GM12878 (cell line): ENCODE measurements at regions not wholly inside any gene's neighbourhood (a gene's known extent, or its start where the extent isn't known, plus 50 kb on each side); places are given as distances from the start of the nearest gene placed in this dataset.

Source experiments
- ATAC-seq: fragments of 200-7000 bp; cut with Tn5 transposase; 3 replicates; pipeline ENCODE4 v1.9.1; 2020; ENCODE audit warnings: mild to moderate bottlenecking, moderate library complexity
- BruUV-seq: library from RNA; stranded (reverse); fragments of 400-500 nt; replicated peaks from 2 replicates; lab custom pipeline; 2021; lab: Mats Ljungman, UMichigan
- CTCF ChIA-PET: fragments of 300-600 bp; sonication (Branson Sonifier 250); formaldehyde crosslinking; extraction: SDS; loops from one replicate; lab custom pipeline; 2021; ENCODE audit warnings: inconsistent platforms; lab: Yijun Ruan, JAX
- POLR2A ChIA-PET: fragments of 350-600 bp; formaldehyde crosslinking; extraction: SDS; loops from one replicate; lab custom pipeline; 2021; ENCODE audit warnings: inconsistent platforms; lab: Charles Lee
- RAD21 ChIA-PET: fragments of 300-600 bp; sonication (Branson Sonifier 250); formaldehyde crosslinking; loops from one replicate; lab custom pipeline; 2023; ENCODE audit warnings: antibody characterized with exemption; ENCODE audit not compliant: unreplicated experiment; lab: Charles Lee
- SMC1A ChIA-PET: fragments of 300-600 bp; sonication (Branson Sonifier 250); formaldehyde crosslinking; loops from one replicate; lab custom pipeline; 2023; ENCODE audit not compliant: unreplicated experiment, uncharacterized antibody; lab: Charles Lee
- DNase-seq: peaks from one replicate; pipeline ENCODE4 v3.0.0-alpha.2; 2011; ENCODE audit warnings: low read depth, low spot score
- FAIRE-seq: peaks from 3 replicates; lab custom pipeline; 2011; peaks lifted over from hg19 to GRCh38; lab: Jason Lieb, UNC
- H2AFZ ChIP-seq: 2 replicates; pipeline ENCODE4 v1.6.0; 2011; ENCODE audit warnings: low read depth, low read length, control low read depth; ENCODE audit not compliant: control insufficient read depth
- H3K27ac ChIP-seq: 2 replicates; pipeline ENCODE4 v1.5.1; 2011; ENCODE audit warnings: control low read depth; ENCODE audit not compliant: control insufficient read depth, insufficient read depth
- H3K27me3 ChIP-seq, 2 experiments: replicated peaks in 1 of 2; 2 replicates each; pipeline versions ENCODE4 v1.6.0 to v1.6.1; 2011; ENCODE audit warnings: low read length in 1 of 2; ENCODE audit not compliant: control insufficient read depth in 2 of 2, insufficient read depth in 2 of 2
- H3K36me3 ChIP-seq, 2 experiments: 2 replicates each; pipeline ENCODE4 v1.5.1; 2011; ENCODE audit warnings: low read length in 1 of 2; ENCODE audit not compliant: control insufficient read depth in 2 of 2, insufficient read depth in 2 of 2
- H3K4me1 ChIP-seq: 2 replicates; pipeline ENCODE4 v1.6.1; 2011; ENCODE audit warnings: mild to moderate bottlenecking, low read length, moderate library complexity, mixed read lengths; ENCODE audit not compliant: control insufficient read depth, insufficient read depth
- H3K4me2 ChIP-seq: 2 replicates; pipeline ENCODE4 v1.6.0; 2011; ENCODE audit warnings: control low read depth; ENCODE audit not compliant: control insufficient read depth, insufficient read depth
- H3K4me3 ChIP-seq: fragments of 200-600 bp; sonication (generic); 2 replicates; pipeline ENCODE4 v1.5.1; 2016
- H3K79me2 ChIP-seq: 2 replicates; pipeline ENCODE4 v1.6.0; 2011; ENCODE audit warnings: low read length; ENCODE audit not compliant: control insufficient read depth, insufficient read depth
- H3K9ac ChIP-seq: 2 replicates; pipeline ENCODE4 v1.8.0; 2011; ENCODE audit warnings: low read length, control low read depth, mixed read lengths; ENCODE audit not compliant: control insufficient read depth, insufficient read depth
- H3K9me3 ChIP-seq: replicated peaks from 3 replicates; pipeline ENCODE4 v1.5.1; 2011; ENCODE audit warnings: mild to moderate bottlenecking, low read length; ENCODE audit not compliant: control insufficient read depth, insufficient read depth
- H4K20me1 ChIP-seq: 2 replicates; pipeline ENCODE4 v1.6.0; 2011; ENCODE audit not compliant: control insufficient read depth, insufficient read depth
- JUND ChIP-seq: IDR thresholded peaks from 2 replicates; pipeline ENCODE4 v1.6.1; 2012; ENCODE audit warnings: low read depth, mild to moderate bottlenecking, low read length, improper control_type of control experiment, moderate library complexity
- MEF2A ChIP-seq: IDR thresholded peaks from 2 replicates; pipeline ENCODE4 v1.6.1; 2011; ENCODE audit warnings: low read depth, mild to moderate bottlenecking, low read length, moderate library complexity; ENCODE audit not compliant: insufficient read depth
- RFX5 ChIP-seq: IDR thresholded peaks from 2 replicates; pipeline ENCODE4 v1.6.1; 2011; ENCODE audit warnings: low read depth, low read length, improper control_type of control experiment
- SMC3 ChIP-seq: IDR thresholded peaks from 2 replicates; pipeline ENCODE4 v1.6.1; 2011; ENCODE audit warnings: low read length, improper control_type of control experiment, borderline replicate concordance
- in situ Hi-C: fragments of 300-500 bp; cut with MboI; formaldehyde crosslinking; loops from 9 replicates; pipeline ENCODE4 v1.14.3; 2018; ENCODE audit warnings: mixed read lengths
- intact Hi-C: fragments of 100-400 bp; cut with micrococcal nuclease; formaldehyde crosslinking; loops from one replicate; pipeline ENCODE4 v1.14.2; 2022; ENCODE audit not compliant: unreplicated experiment
- TF ChIP-seq, protein P1 (sequence below): fragments of 450-650 bp; IDR thresholded peaks from 2 replicates; pipeline ENCODE4 v1.6.1; 2017; ENCODE audit warnings: mild to moderate bottlenecking, moderate library complexity
- TF ChIP-seq, protein P2 (sequence below): fragments of 450-650 bp; IDR thresholded peaks from 2 replicates; pipeline ENCODE4 v1.6.1; 2017; ENCODE audit warnings: mild to moderate bottlenecking, moderate library complexity

DNA sequence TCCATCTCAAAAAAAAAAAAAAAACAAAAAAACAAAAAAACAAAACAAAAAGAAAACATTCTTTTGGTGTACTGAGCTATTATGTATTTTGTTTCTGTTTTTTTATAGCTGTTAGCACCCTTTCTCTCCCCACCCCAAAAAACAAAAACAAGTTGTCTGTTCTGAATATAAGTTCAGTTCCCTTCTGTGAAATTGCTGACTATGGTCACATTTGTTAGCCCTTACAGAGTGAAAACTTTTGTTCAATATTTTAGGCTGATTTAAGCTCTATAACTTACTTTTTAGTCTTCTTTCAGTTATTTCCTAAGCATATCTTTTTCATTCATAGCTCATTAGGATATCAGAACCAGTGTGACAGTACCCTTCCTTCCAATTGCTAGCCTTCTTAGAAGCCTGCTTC is 1056.6 kb upstream of the NCAM2 start:
- H3K9me3 ChIP-seq = no peaks in the 10 kb centered on the region
- H3K36me3 ChIP-seq = no peaks in the 10 kb centered on the region
- H3K27me3 ChIP-seq = no peaks in the 10 kb centered on the region
- CTCF ChIA-PET = no interaction called here
- SMC1A ChIA-PET = no interaction called here
- BruUV-seq = no TSS peak
- intact Hi-C loops = no loop called here
- no peak overlapping the region for H3K4me2 ChIP-seq
- no peaks in the 10 kb centered on the region for H3K4me1 ChIP-seq
- no peaks in the 10 kb centered on the region for H4K20me1 ChIP-seq
- no peaks in the 10 kb centered on the region for H3K79me2 ChIP-seq
- POLR2A ChIA-PET = no interaction called here
- TF ChIP-seq, protein P1, sequence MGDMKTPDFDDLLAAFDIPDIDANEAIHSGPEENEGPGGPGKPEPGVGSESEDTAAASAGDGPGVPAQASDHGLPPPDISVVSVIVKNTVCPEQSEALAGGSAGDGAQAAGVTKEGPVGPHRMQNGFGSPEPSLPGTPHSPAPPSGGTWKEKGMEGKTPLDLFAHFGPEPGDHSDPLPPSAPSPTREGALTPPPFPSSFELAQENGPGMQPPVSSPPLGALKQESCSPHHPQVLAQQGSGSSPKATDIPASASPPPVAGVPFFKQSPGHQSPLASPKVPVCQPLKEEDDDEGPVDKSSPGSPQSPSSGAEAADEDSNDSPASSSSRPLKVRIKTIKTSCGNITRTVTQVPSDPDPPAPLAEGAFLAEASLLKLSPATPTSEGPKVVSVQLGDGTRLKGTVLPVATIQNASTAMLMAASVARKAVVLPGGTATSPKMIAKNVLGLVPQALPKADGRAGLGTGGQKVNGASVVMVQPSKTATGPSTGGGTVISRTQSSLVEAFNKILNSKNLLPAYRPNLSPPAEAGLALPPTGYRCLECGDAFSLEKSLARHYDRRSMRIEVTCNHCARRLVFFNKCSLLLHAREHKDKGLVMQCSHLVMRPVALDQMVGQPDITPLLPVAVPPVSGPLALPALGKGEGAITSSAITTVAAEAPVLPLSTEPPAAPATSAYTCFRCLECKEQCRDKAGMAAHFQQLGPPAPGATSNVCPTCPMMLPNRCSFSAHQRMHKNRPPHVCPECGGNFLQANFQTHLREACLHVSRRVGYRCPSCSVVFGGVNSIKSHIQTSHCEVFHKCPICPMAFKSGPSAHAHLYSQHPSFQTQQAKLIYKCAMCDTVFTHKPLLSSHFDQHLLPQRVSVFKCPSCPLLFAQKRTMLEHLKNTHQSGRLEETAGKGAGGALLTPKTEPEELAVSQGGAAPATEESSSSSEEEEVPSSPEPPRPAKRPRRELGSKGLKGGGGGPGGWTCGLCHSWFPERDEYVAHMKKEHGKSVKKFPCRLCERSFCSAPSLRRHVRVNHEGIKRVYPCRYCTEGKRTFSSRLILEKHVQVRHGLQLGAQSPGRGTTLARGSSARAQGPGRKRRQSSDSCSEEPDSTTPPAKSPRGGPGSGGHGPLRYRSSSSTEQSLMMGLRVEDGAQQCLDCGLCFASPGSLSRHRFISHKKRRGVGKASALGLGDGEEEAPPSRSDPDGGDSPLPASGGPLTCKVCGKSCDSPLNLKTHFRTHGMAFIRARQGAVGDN = no peak
- TF ChIP-seq, protein P2, sequence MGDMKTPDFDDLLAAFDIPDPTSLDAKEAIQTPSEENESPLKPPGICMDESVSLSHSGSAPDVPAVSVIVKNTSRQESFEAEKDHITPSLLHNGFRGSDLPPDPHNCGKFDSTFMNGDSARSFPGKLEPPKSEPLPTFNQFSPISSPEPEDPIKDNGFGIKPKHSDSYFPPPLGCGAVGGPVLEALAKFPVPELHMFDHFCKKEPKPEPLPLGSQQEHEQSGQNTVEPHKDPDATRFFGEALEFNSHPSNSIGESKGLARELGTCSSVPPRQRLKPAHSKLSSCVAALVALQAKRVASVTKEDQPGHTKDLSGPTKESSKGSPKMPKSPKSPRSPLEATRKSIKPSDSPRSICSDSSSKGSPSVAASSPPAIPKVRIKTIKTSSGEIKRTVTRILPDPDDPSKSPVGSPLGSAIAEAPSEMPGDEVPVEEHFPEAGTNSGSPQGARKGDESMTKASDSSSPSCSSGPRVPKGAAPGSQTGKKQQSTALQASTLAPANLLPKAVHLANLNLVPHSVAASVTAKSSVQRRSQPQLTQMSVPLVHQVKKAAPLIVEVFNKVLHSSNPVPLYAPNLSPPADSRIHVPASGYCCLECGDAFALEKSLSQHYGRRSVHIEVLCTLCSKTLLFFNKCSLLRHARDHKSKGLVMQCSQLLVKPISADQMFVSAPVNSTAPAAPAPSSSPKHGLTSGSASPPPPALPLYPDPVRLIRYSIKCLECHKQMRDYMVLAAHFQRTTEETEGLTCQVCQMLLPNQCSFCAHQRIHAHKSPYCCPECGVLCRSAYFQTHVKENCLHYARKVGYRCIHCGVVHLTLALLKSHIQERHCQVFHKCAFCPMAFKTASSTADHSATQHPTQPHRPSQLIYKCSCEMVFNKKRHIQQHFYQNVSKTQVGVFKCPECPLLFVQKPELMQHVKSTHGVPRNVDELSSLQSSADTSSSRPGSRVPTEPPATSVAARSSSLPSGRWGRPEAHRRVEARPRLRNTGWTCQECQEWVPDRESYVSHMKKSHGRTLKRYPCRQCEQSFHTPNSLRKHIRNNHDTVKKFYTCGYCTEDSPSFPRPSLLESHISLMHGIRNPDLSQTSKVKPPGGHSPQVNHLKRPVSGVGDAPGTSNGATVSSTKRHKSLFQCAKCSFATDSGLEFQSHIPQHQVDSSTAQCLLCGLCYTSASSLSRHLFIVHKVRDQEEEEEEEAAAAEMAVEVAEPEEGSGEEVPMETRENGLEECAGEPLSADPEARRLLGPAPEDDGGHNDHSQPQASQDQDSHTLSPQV = no peak
- TF ChIP-seq SMC3 = no peak
- TF ChIP-seq JUND = no peak
- TF ChIP-seq RFX5 = no peak
- no peak for TF ChIP-seq MEF2A
- TF ChIP-seq, all 136 proteins: peak for 0
- DNase-seq (no peak), FAIRE-seq (no peak), ATAC-seq (no peak)
- Histone ChIP-seq H2AFZ (no peak overlapping the region), H3K4me3 (no peak overlapping the region), H3K9ac (no peak overlapping the region), H3K27ac (no peak overlapping the region)
- RAD21 ChIA-PET = no interaction called here
- in situ Hi-C loops = no loop called here
